T-helper 1 cell treated with Interleukin-12 subunit alpha and Interleukin-12 subunit beta and Interleukin-4 antibody, amounts not matched to agents 30 μg/mL and 1 μg/mL, for 36 hours (primary cell): ENCODE measurements at regions not wholly inside any gene's neighbourhood (a gene's known extent, or its start where the extent isn't known, plus 50 kb on each side); places are given as distances from the start of the nearest gene placed in this dataset.
"Not testable (repeated sequence)": the region's sequence is repeated elsewhere in the genome, so short reads cannot be mapped to it uniquely, and the experiment has no call there.

ENCODE experiments used
- H3K27ac Mint-ChIP-seq: one replicate; pipeline ENCODE4 v1.8.0; 2021; ENCODE audit warnings: mild to moderate bottlenecking, mixed read lengths
- H3K27me3 Mint-ChIP-seq: one replicate; pipeline ENCODE4 v1.8.0; 2021; ENCODE audit warnings: low read depth, mixed read lengths
- H3K36me3 Mint-ChIP-seq: one replicate; pipeline ENCODE4 v1.8.0; 2021; ENCODE audit warnings: low read depth, mixed read lengths
- H3K4me1 Mint-ChIP-seq: one replicate; pipeline ENCODE4 v1.8.0; 2021; ENCODE audit warnings: low read depth, mixed read lengths
- H3K4me3 Mint-ChIP-seq: one replicate; pipeline ENCODE4 v1.8.0; 2021; ENCODE audit warnings: mild to moderate bottlenecking, moderate library complexity, mixed read lengths
- H3K9me3 Mint-ChIP-seq: one replicate; pipeline ENCODE4 v1.8.0; 2021; ENCODE audit warnings: mixed read lengths

GRCh38 chr6:66032626-66033025 lies 325.6 kb upstream of the EYS start:
- H3K27me3 Mint-ChIP-seq: no peaks in the 10 kb centered on the region
- H3K4me3 Mint-ChIP-seq: no peak overlapping the region
- H3K27ac Mint-ChIP-seq: no peak overlapping the region
- no peaks in the 10 kb centered on the region for H3K36me3 Mint-ChIP-seq
- no peaks in the 10 kb centered on the region for H3K4me1 Mint-ChIP-seq
- H3K9me3 Mint-ChIP-seq: peaks cover 13% of the 10 kb centered on the region

- Mint-ChIP-seq H3K4me3 (no peak overlapping the region), H3K9me3 (peaks cover 7% of the 10 kb centered on the region), H3K36me3 (no peaks in the 10 kb centered on the region), H3K27me3 (no peaks in the 10 kb centered on the region), H3K4me1 (no peaks in the 10 kb centered on the region), H3K27ac (no peak overlapping the region)
These were observed 322.4 kb upstream of the EYS start for GRCh38 chr6:66029391-66029790.

- no peaks in the 10 kb centered on the region for H3K4me1 Mint-ChIP-seq
- no peak overlapping the region for H3K27ac Mint-ChIP-seq
- no peaks in the 10 kb centered on the region for H3K9me3 Mint-ChIP-seq
- H3K27me3 Mint-ChIP-seq: no peaks in the 10 kb centered on the region
- H3K4me3 Mint-ChIP-seq: no peak overlapping the region
- no peaks in the 10 kb centered on the region for H3K36me3 Mint-ChIP-seq
These were observed 292.3 kb upstream of the EYS start for GRCh38 chr6:65999288-65999791.

- no peaks in the 10 kb centered on the region for H3K27me3 Mint-ChIP-seq
- no peak overlapping the region for H3K27ac Mint-ChIP-seq
- no peaks in the 10 kb centered on the region for H3K36me3 Mint-ChIP-seq
- H3K9me3 Mint-ChIP-seq: no peaks in the 10 kb centered on the region
- H3K4me3 Mint-ChIP-seq: no peak overlapping the region
- H3K4me1 Mint-ChIP-seq: no peaks in the 10 kb centered on the region
These were observed 291.5 kb upstream of the EYS start for GRCh38 chr6:65998544-65998943.

GRCh38 chr6:65997539-65997938 lies 290.5 kb upstream of the EYS start:
- Mint-ChIP-seq H3K4me3 (no peak overlapping the region), H3K27me3 (no peaks in the 10 kb centered on the region), H3K36me3 (no peaks in the 10 kb centered on the region), H3K27ac (no peak overlapping the region), H3K4me1 (no peaks in the 10 kb centered on the region), H3K9me3 (no peaks in the 10 kb centered on the region)

GRCh38 chr6:65996096-65996495 lies 289.1 kb upstream of the EYS start:
- no peak overlapping the region for H3K27ac Mint-ChIP-seq
- no peaks in the 10 kb centered on the region for H3K9me3 Mint-ChIP-seq
- H3K27me3 Mint-ChIP-seq: no peaks in the 10 kb centered on the region
- H3K4me1 Mint-ChIP-seq: no peaks in the 10 kb centered on the region
- H3K36me3 Mint-ChIP-seq: no peaks in the 10 kb centered on the region
- no peak overlapping the region for H3K4me3 Mint-ChIP-seq

GRCh38 chr6:65989676-65990075 lies 282.6 kb upstream of the EYS start:
- no peaks in the 10 kb centered on the region for H3K4me1 Mint-ChIP-seq
- no peaks in the 10 kb centered on the region for H3K36me3 Mint-ChIP-seq
- H3K27ac Mint-ChIP-seq: no peak overlapping the region
- peaks cover 27% of the 10 kb centered on the region for H3K9me3 Mint-ChIP-seq
- H3K27me3 Mint-ChIP-seq: no peaks in the 10 kb centered on the region
- no peak overlapping the region for H3K4me3 Mint-ChIP-seq

- Mint-ChIP-seq H3K36me3 (no peaks in the 10 kb centered on the region), H3K4me3 (no peak overlapping the region), H3K9me3 (peaks cover 29% of the 10 kb centered on the region), H3K4me1 (no peaks in the 10 kb centered on the region), H3K27ac (no peak overlapping the region), H3K27me3 (no peaks in the 10 kb centered on the region)
These were observed 281.0 kb upstream of the EYS start for GRCh38 chr6:65988006-65988405.

GRCh38 chr6:65984089-65984488 lies 277.1 kb upstream of the EYS start:
- peaks cover 41% of the 10 kb centered on the region for H3K9me3 Mint-ChIP-seq
- H3K27ac Mint-ChIP-seq: no peak overlapping the region
- H3K36me3 Mint-ChIP-seq: no peaks in the 10 kb centered on the region
- H3K27me3 Mint-ChIP-seq: no peaks in the 10 kb centered on the region
- H3K4me1 Mint-ChIP-seq: no peaks in the 10 kb centered on the region
- no peak overlapping the region for H3K4me3 Mint-ChIP-seq

- H3K27ac Mint-ChIP-seq: no peak overlapping the region
- H3K9me3 Mint-ChIP-seq: peaks cover 30% of the 10 kb centered on the region
- no peaks in the 10 kb centered on the region for H3K27me3 Mint-ChIP-seq
- H3K36me3 Mint-ChIP-seq: no peaks in the 10 kb centered on the region
- no peak overlapping the region for H3K4me3 Mint-ChIP-seq
- H3K4me1 Mint-ChIP-seq: no peaks in the 10 kb centered on the region
These were observed 272.1 kb upstream of the EYS start for GRCh38 chr6:65979120-65979519.

- H3K4me3 Mint-ChIP-seq, H3K27ac Mint-ChIP-seq, H3K4me1 Mint-ChIP-seq, H3K36me3 Mint-ChIP-seq, H3K27me3 Mint-ChIP-seq: not testable (repeated sequence)
- H3K9me3 Mint-ChIP-seq: peaks cover 16% of the 10 kb centered on the region
These were observed 264.2 kb upstream of the EYS start for GRCh38 chr6:65971252-65971651.

- no peaks in the 10 kb centered on the region for H3K4me1 Mint-ChIP-seq
- H3K4me3 Mint-ChIP-seq: no peak overlapping the region
- H3K27ac Mint-ChIP-seq: no peak overlapping the region
- H3K9me3 Mint-ChIP-seq: peaks cover 9% of the 10 kb centered on the region
- H3K27me3 Mint-ChIP-seq: no peaks in the 10 kb centered on the region
- H3K36me3 Mint-ChIP-seq: no peaks in the 10 kb centered on the region
These were observed 257.2 kb upstream of the EYS start for GRCh38 chr6:65964261-65964660.

GRCh38 chr6:65955034-65955433 lies 248.0 kb upstream of the EYS start:
- Mint-ChIP-seq H3K27me3 (no peaks in the 10 kb centered on the region), H3K9me3 (peaks cover 11% of the 10 kb centered on the region), H3K36me3 (no peaks in the 10 kb centered on the region), H3K4me3 (no peak overlapping the region), H3K4me1 (no peaks in the 10 kb centered on the region), H3K27ac (no peak overlapping the region)

GRCh38 chr6:65948062-65948461 lies 241.0 kb upstream of the EYS start:
- Mint-ChIP-seq H3K27ac (no peak overlapping the region), H3K36me3 (no peaks in the 10 kb centered on the region)

GRCh38 chr6:65943548-65943947 lies 236.5 kb upstream of the EYS start:
- H3K4me1 Mint-ChIP-seq: no peaks in the 10 kb centered on the region
- no peaks in the 10 kb centered on the region for H3K27me3 Mint-ChIP-seq
- H3K27ac Mint-ChIP-seq: no peak overlapping the region
- H3K4me3 Mint-ChIP-seq: no peak overlapping the region
- no peaks in the 10 kb centered on the region for H3K36me3 Mint-ChIP-seq
- H3K9me3 Mint-ChIP-seq: no peaks in the 10 kb centered on the region

More at GRCh38 chr6:65948062-65948461, 241.0 kb upstream of the EYS start:
- Mint-ChIP-seq H3K4me3 (no peak overlapping the region), H3K9me3 (no peaks in the 10 kb centered on the region), H3K4me1 (no peaks in the 10 kb centered on the region), H3K27me3 (no peaks in the 10 kb centered on the region)

- Mint-ChIP-seq H3K36me3 (no peaks in the 10 kb centered on the region), H3K27ac (no peak overlapping the region), H3K4me1 (no peaks in the 10 kb centered on the region), H3K27me3 (no peaks in the 10 kb centered on the region), H3K4me3 (no peak overlapping the region), H3K9me3 (peaks cover 4% of the 10 kb centered on the region)
These were observed 236.0 kb upstream of the EYS start for GRCh38 chr6:65943051-65943450.
